ENCODE measurements at regions not wholly inside any gene's neighbourhood (a gene's known extent, or its start where the extent isn't known, plus 50 kb on each side); places are given as distances from the start of the nearest gene placed in this dataset.

GRCh38 chr13:61700620-61701019 is 285.0 kb upstream of the PCDH20 start:
- no peak for ATAC-seq
- no peaks in the 10 kb centered on the region for H3K4me1 ChIP-seq
- H3K27ac ChIP-seq, result no peak overlapping the region
- 66 to 79% methylated on average over 2 of the region's 2 CpGs for WGBS, 2 donors (ENCODE audit: low coverage in 1 of 2)
- no peaks in the 10 kb centered on the region for H3K9me3 ChIP-seq
- no peaks in the 10 kb centered on the region for H3K36me3 ChIP-seq
- no peaks in the 10 kb centered on the region for H3K27me3 ChIP-seq
- H3K4me3 ChIP-seq, result no peak overlapping the region
- no peak for TF ChIP-seq POLR2A (IDR thresholded peaks at IDR 0.05)
- no peak for TF ChIP-seq EP300 (IDR thresholded peaks at IDR 0.05)
- TF ChIP-seq CTCF (IDR thresholded peaks at IDR 0.05), result no peak
- TF ChIP-seq POLR2AphosphoS5 (IDR thresholded peaks at IDR 0.05), result no peak

- no peak for TF ChIP-seq CTCF (IDR thresholded peaks at IDR 0.05)
- TF ChIP-seq POLR2A (IDR thresholded peaks at IDR 0.05), result no peak
- TF ChIP-seq EP300 (IDR thresholded peaks at IDR 0.05), result no peak
- TF ChIP-seq POLR2AphosphoS5 (IDR thresholded peaks at IDR 0.05), result no peak
- H3K27me3 ChIP-seq, result no peaks in the 10 kb centered on the region
- H3K4me3 ChIP-seq, result no peak overlapping the region
- whole genome bisulfite sequencing, 2 donors (ENCODE audit: low coverage in 1 of 2), result 79 to 92% methylated on average over 4 of the region's 4 CpGs
- H3K36me3 ChIP-seq, result no peaks in the 10 kb centered on the region
- no peaks in the 10 kb centered on the region for H3K9me3 ChIP-seq
- H3K4me1 ChIP-seq, result no peaks in the 10 kb centered on the region
- no peak overlapping the region for H3K27ac ChIP-seq
- ATAC-seq, result no peak
Measured at GRCh38 chr13:61700181-61700580, 284.5 kb upstream of the PCDH20 start.

- no peaks in the 10 kb centered on the region for H3K9me3 ChIP-seq
- no peak overlapping the region for H3K27ac ChIP-seq
- no peaks in the 10 kb centered on the region for H3K36me3 ChIP-seq
- no peak overlapping the region for H3K4me3 ChIP-seq
- 8 to 32% methylated on average over 2 to 5 of the region's 5 CpGs for WGBS, 2 donors (ENCODE audit: low coverage in 1 of 2)
- ATAC-seq, result no peak
- no peaks in the 10 kb centered on the region for H3K4me1 ChIP-seq
- no peaks in the 10 kb centered on the region for H3K27me3 ChIP-seq
- no peak for TF ChIP-seq POLR2AphosphoS5 (IDR thresholded peaks at IDR 0.05)
- no peak for TF ChIP-seq POLR2A (IDR thresholded peaks at IDR 0.05)
- TF ChIP-seq CTCF (IDR thresholded peaks at IDR 0.05), result no peak
- TF ChIP-seq EP300 (IDR thresholded peaks at IDR 0.05), result no peak
Measured at GRCh38 chr13:61696676-61697075, 281.0 kb upstream of the PCDH20 start.

- Histone ChIP-seq H3K27ac (no peak overlapping the region), H3K4me3 (no peak overlapping the region), H3K36me3 (no peaks in the 10 kb centered on the region), H3K9me3 (no peaks in the 10 kb centered on the region), H3K4me1 (no peaks in the 10 kb centered on the region), H3K27me3 (no peaks in the 10 kb centered on the region)
- WGBS, 2 donors (ENCODE audit: low coverage in 1 of 2), result 82 to 86% methylated on average over 2 of the region's 2 CpGs
- no peak for ATAC-seq
- TF ChIP-seq POLR2A (IDR thresholded peaks at IDR 0.05), result no peak
- TF ChIP-seq CTCF (IDR thresholded peaks at IDR 0.05), result no peak
- TF ChIP-seq EP300 (IDR thresholded peaks at IDR 0.05), result no peak
- no peak for TF ChIP-seq POLR2AphosphoS5 (IDR thresholded peaks at IDR 0.05)
Measured at GRCh38 chr13:61695147-61695546, 279.5 kb upstream of the PCDH20 start.

- no peak for ATAC-seq
- no peaks in the 10 kb centered on the region for H3K9me3 ChIP-seq
- H3K27ac ChIP-seq, result no peak overlapping the region
- H3K4me1 ChIP-seq, result no peaks in the 10 kb centered on the region
- no peaks in the 10 kb centered on the region for H3K27me3 ChIP-seq
- H3K4me3 ChIP-seq, result no peak overlapping the region
- no peak for TF ChIP-seq POLR2A (IDR thresholded peaks at IDR 0.05)
- TF ChIP-seq EP300 (IDR thresholded peaks at IDR 0.05), result no peak
- no peak for TF ChIP-seq CTCF (IDR thresholded peaks at IDR 0.05)
- TF ChIP-seq POLR2AphosphoS5 (IDR thresholded peaks at IDR 0.05), result no peak
- H3K36me3 ChIP-seq, result no peaks in the 10 kb centered on the region
Measured at GRCh38 chr13:61692691-61693090, 277.0 kb upstream of the PCDH20 start.

All from gastroesophageal sphincter (tissue), 4 donors.